Panc1 (cell line): ENCODE measurements at regions not wholly inside any gene's neighbourhood (a gene's known extent, or its start where the extent isn't known, plus 50 kb on each side); places are given as distances from the start of the nearest gene placed in this dataset.

Experiments used
- CTCF ChIP-seq: fragments of 450-650 bp; IDR thresholded peaks from 2 replicates; pipeline ENCODE4 v1.5.1; 2017; ENCODE audit warnings: mild to moderate bottlenecking
- POLR2AphosphoS5 ChIP-seq: IDR thresholded peaks from 2 replicates; pipeline ENCODE4 v1.6.1; 2012; ENCODE audit warnings: mild to moderate bottlenecking, low read depth, low read length, moderate library complexity
- REST ChIP-seq, 2 experiments: IDR thresholded peaks; 2 replicates each; pipeline ENCODE4 v1.6.1; 2011 to 2012; ENCODE audit warnings: low read depth in 2 of 2, control low read depth in 1 of 2, low read length in 1 of 2, mild to moderate bottlenecking in 1 of 2, moderate library complexity in 1 of 2; ENCODE audit not compliant: insufficient read depth in 1 of 2
- SIN3A ChIP-seq: IDR thresholded peaks from 2 replicates; pipeline ENCODE4 v1.6.1; 2012; ENCODE audit warnings: low read depth, mild to moderate bottlenecking, low read length, moderate library complexity, borderline replicate concordance; ENCODE audit not compliant: insufficient read depth

GRCh38 chr11:120019191-120019590 lies 118.7 kb downstream of the TRIM29 start:
- TF ChIP-seq REST (IDR thresholded peaks at IDR 0.05; ENCODE audit: insufficient read depth in 1 of 2, low read depth in 2 of 2, low read length in 1 of 2) (no peak), CTCF (no peak), SIN3A (no peak), POLR2AphosphoS5 (no peak)
